ENCODE measurements at regions not wholly inside any gene's neighbourhood (a gene's known extent, or its start where the extent isn't known, plus 50 kb on each side); places are given as distances from the start of the nearest gene placed in this dataset.

DNA sequence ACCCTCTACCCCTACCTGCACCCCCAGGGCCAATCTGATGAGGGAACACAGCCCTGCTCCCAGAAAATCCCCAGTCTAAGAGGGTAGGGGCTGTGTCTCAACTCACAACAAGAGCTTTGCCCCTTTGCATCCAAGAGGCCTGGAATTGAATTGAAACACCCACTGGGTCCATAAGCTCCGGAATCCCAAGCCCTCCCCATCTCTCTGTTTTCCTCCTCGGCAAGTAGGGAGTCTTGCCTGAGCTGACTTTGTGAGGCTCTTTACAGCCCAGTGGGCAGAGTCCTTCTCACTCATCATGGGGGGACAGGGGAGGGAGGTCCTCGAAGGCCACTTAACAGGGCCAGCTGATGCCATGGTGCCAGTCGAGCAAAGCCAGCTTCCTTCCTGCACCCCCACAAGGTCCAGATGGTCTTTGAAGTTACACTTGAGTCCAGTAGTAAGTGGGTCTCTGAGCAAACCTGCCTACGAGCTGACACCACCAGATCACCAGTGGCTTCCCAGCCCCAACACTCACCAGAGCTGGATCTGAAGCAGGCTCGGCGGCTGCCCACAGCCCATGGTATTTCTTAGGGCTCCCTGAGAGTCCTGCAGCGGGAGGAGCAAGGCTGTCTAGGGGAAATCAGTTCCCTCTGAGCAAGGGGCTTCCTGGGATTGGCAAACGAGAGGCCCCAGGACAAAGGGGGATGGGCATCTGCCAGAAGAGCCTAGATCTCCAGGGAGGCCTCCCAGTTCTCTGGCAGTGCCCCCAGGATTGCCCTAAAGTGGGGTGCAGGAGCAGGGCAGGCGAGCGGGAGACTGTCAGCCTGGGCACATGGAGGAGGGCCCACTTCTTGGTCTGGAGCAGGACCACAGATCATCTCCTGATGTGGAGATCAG is 144.5 kb downstream of the VEGFA start:
- H3K9ac ChIP-seq (ENCODE audit: low read length) = no peak overlapping the region
- TF ChIP-seq, protein P1, sequence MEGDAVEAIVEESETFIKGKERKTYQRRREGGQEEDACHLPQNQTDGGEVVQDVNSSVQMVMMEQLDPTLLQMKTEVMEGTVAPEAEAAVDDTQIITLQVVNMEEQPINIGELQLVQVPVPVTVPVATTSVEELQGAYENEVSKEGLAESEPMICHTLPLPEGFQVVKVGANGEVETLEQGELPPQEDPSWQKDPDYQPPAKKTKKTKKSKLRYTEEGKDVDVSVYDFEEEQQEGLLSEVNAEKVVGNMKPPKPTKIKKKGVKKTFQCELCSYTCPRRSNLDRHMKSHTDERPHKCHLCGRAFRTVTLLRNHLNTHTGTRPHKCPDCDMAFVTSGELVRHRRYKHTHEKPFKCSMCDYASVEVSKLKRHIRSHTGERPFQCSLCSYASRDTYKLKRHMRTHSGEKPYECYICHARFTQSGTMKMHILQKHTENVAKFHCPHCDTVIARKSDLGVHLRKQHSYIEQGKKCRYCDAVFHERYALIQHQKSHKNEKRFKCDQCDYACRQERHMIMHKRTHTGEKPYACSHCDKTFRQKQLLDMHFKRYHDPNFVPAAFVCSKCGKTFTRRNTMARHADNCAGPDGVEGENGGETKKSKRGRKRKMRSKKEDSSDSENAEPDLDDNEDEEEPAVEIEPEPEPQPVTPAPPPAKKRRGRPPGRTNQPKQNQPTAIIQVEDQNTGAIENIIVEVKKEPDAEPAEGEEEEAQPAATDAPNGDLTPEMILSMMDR (IDR thresholded peaks at IDR 0.05; ENCODE audit: insufficient read depth, low read length, poor library complexity, severe bottlenecking) = no peak
- 0 out of 2 replicates have a peak, but pooled peaks have one; percentile 23 for TF ChIP-seq EZH2phosphoT487 (conservative IDR thresholded peaks at IDR 0.05; ENCODE audit: low read length)
- H2AFZ ChIP-seq (ENCODE audit: low read depth, low read length, severe bottlenecking) = no peak overlapping the region
- H3K27ac ChIP-seq (ENCODE audit: low read depth, low read length) = no peak overlapping the region
- no peaks in the 10 kb centered on the region for H3K79me2 ChIP-seq (ENCODE audit: insufficient read depth, low read length)
- no peak overlapping the region for H3K4me2 ChIP-seq (ENCODE audit: low read depth, low read length, poor library complexity, severe bottlenecking)
- H4K20me1 ChIP-seq (ENCODE audit: low read depth, low read length) = no peaks in the 10 kb centered on the region
- no peak overlapping the region for H3K4me3 ChIP-seq (ENCODE audit: insufficient read depth, low read length, poor library complexity, severe bottlenecking)
- H3K36me3 ChIP-seq (ENCODE audit: low read length) = no peaks in the 10 kb centered on the region
- no peaks in the 10 kb centered on the region for H3K9me2 ChIP-seq (replicated peaks; ENCODE audit: insufficient read depth, low read length)
- H3K9me3 ChIP-seq (ENCODE audit: insufficient read depth, low read length) = no peaks in the 10 kb centered on the region
- H3F3A ChIP-seq (ENCODE audit: insufficient read depth) = no peaks in the 10 kb centered on the region
- H3K27me3 ChIP-seq (ENCODE audit: low read length) = no peaks in the 10 kb centered on the region

DNA sequence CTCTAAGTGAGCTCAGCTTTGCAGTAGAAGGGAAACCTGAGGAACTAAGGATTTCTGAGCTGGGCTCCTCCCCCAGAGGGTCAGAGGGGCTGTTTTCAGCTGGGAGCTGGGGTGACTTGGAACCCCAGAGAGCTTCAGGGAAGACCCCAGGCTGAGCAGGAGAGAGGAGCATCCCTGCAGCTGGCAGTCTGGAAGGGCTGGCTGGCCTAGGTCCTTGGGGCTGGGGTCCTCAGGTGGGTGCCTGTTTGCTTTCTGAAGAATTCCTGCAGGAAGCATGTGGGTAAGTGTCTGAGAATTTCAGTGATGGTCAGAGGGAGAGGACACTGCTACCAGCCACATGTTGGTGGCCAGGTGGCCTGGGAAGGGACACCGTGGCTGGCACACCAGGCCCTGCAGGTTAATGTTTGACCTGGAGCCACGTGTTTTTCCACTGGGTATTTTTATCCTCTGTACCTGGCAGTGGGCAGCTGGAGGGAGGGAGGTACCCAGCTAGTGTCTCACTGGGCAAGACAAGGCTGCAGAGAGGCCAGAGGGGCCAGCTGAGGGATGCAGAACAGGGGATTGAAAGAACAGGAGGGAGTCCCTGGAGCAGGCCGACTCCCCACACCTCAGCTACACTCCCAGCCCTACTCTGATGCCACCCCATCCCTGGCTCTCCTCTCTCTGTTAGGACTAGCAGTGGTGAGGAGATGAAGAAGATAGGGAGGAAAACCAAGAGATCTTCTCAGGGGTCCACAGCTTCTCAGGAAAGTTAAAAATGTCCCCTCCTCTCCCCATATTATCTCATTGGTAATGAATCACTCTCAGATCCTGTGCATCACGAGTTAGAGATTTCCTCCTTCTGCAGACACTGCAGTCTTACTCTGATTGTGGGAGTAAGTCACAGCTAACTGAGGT is 143.6 kb downstream of the VEGFA start:
- no peak overlapping the region for H3K27ac ChIP-seq (ENCODE audit: low read depth, low read length)
- no peaks in the 10 kb centered on the region for H3K36me3 ChIP-seq (ENCODE audit: low read length)
- H3K9ac ChIP-seq (ENCODE audit: low read length) = no peak overlapping the region
- no peaks in the 10 kb centered on the region for H3K79me2 ChIP-seq (ENCODE audit: insufficient read depth, low read length)
- no peaks in the 10 kb centered on the region for H3K9me3 ChIP-seq (ENCODE audit: insufficient read depth, low read length)
- H3F3A ChIP-seq (ENCODE audit: insufficient read depth) = no peaks in the 10 kb centered on the region
- no peak overlapping the region for H3K4me2 ChIP-seq (ENCODE audit: low read depth, low read length, poor library complexity, severe bottlenecking)
- no peak overlapping the region for H2AFZ ChIP-seq (ENCODE audit: low read depth, low read length, severe bottlenecking)
- no peak overlapping the region for H3K4me3 ChIP-seq (ENCODE audit: insufficient read depth, low read length, poor library complexity, severe bottlenecking)
- no peak for TF ChIP-seq EZH2phosphoT487 (conservative IDR thresholded peaks at IDR 0.05; ENCODE audit: low read length)
- TF ChIP-seq, protein P1 (IDR thresholded peaks at IDR 0.05; ENCODE audit: insufficient read depth, low read length, poor library complexity, severe bottlenecking) = no peak
- no peaks in the 10 kb centered on the region for H3K27me3 ChIP-seq (ENCODE audit: low read length)
- no peaks in the 10 kb centered on the region for H3K9me2 ChIP-seq (replicated peaks; ENCODE audit: insufficient read depth, low read length)
- H4K20me1 ChIP-seq (ENCODE audit: low read depth, low read length) = no peaks in the 10 kb centered on the region

DNA sequence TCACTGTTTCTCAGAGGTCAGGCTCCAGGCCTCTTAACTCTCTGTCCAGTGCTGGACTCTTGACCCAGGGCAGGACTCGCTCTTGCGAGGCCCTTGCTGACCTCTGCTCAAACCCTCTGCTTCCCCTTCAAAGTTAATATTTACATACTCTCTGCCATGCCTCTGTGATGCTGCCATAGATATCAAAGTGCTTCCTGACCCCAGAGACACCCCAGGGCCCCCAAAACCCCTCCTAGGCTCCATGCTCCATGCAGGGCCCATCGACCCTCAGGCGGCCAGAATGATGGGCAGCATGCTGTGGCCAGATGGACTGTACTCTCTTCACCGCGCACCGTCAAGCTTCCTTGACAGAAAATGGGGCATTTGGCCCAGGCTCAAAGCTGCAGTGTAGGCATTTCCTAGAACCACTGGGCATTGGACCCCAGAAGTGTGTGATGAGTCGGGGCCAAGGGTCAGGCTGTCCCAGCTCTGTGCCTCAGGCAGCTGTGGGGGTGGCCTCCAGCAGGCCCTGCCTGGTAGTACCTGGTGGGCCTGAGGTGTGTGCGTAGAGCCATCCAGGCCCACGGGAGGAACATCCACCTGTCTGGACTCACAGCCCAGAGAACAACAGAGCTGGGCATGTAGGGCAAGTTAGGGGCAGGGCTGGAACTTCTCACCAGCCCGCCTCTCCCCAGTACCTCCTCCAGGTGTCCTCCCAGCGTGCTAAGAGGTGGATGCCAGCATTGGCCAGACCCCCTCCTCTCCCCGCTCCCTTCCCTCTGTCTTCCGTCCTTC is 142.8 kb downstream of the VEGFA start:
- H3K4me2 ChIP-seq (ENCODE audit: low read depth, low read length, poor library complexity, severe bottlenecking) = no peak overlapping the region
- no peak overlapping the region for H3K4me3 ChIP-seq (ENCODE audit: insufficient read depth, low read length, poor library complexity, severe bottlenecking)
- H4K20me1 ChIP-seq (ENCODE audit: low read depth, low read length) = no peaks in the 10 kb centered on the region
- no peak overlapping the region for H2AFZ ChIP-seq (ENCODE audit: low read depth, low read length, severe bottlenecking)
- H3K27me3 ChIP-seq (ENCODE audit: low read length) = no peaks in the 10 kb centered on the region
- no peak overlapping the region for H3K9ac ChIP-seq (ENCODE audit: low read length)
- no peak overlapping the region for H3K27ac ChIP-seq (ENCODE audit: low read depth, low read length)
- H3K36me3 ChIP-seq (ENCODE audit: low read length) = no peaks in the 10 kb centered on the region
- no peaks in the 10 kb centered on the region for H3K9me2 ChIP-seq (replicated peaks; ENCODE audit: insufficient read depth, low read length)
- no peaks in the 10 kb centered on the region for H3K79me2 ChIP-seq (ENCODE audit: insufficient read depth, low read length)
- TF ChIP-seq EZH2phosphoT487 (conservative IDR thresholded peaks at IDR 0.05; ENCODE audit: low read length) = no peak
- TF ChIP-seq, protein P1 (IDR thresholded peaks at IDR 0.05; ENCODE audit: insufficient read depth, low read length, poor library complexity, severe bottlenecking) = no peak
- H3K9me3 ChIP-seq (ENCODE audit: insufficient read depth, low read length) = no peaks in the 10 kb centered on the region
- no peaks in the 10 kb centered on the region for H3F3A ChIP-seq (ENCODE audit: insufficient read depth)

All from SU-DHL-6 (cell line).